SK-N-SH (cell line): ENCODE measurements at regions not wholly inside any gene's neighbourhood (a gene's known extent, or its start where the extent isn't known, plus 50 kb on each side); places are given as distances from the start of the nearest gene placed in this dataset.

ENCODE experiments used
- CTCF ChIA-PET: fragments of 300-600, 350-600 bp; formaldehyde crosslinking; extraction: SDS; loops from one replicate; lab custom pipeline; 2021; lab: Yijun Ruan, JAX
- POLR2A ChIA-PET: fragments of 350-600 bp; sonication (Branson Sonifier 250); formaldehyde crosslinking; extraction: SDS; loops from one replicate; lab custom pipeline; 2020; ENCODE audit warnings: antibody characterized with exemption, inconsistent platforms; lab: Yijun Ruan, JAX
- DNase-seq: peaks from one replicate; pipeline ENCODE4 v3.0.0; 2012
- H2AFZ ChIP-seq: fragments of 200-600 bp; sonication (generic); 2 replicates; pipeline ENCODE4 v1.8.1; 2016; ENCODE audit warnings: antibody characterized with exemption, mild to moderate bottlenecking, low read depth
- H3F3A ChIP-seq: fragments of 200-600 bp; sonication (generic); replicated peaks from 2 replicates; pipeline ENCODE3; 2016; ENCODE audit warnings: antibody characterized with exemption, mild to moderate bottlenecking; ENCODE audit not compliant: insufficient read depth
- H3K27ac ChIP-seq, 2 experiments: fragments of 200-500 bp in 1 of 2; fragments of 200-600 bp in 1 of 2; sonication (Bioruptor generic) in 1 of 2; sonication (generic), shearing (Covaris generic) in 1 of 2; 2 replicates each; pipeline versions ENCODE4 v1.5.1 to v1.6.1; 2014 to 2016; ENCODE audit warnings: low read depth in 2 of 2, inconsistent platforms in 1 of 2, low read length in 1 of 2, mild to moderate bottlenecking in 1 of 2, mixed read lengths in 1 of 2
- H3K27me3 ChIP-seq: fragments of 200-600 bp; sonication (generic), shearing (Covaris generic); 2 replicates; pipeline ENCODE4 v1.6.1; 2016; ENCODE audit warnings: mixed run types; ENCODE audit not compliant: insufficient read depth
- H3K36me3 ChIP-seq, 2 experiments: fragments of 200-500 bp in 1 of 2; fragments of 200-600 bp in 1 of 2; sonication (Bioruptor generic) in 1 of 2; sonication (generic) in 1 of 2; replicated peaks in 1 of 2; 2 replicates each; pipeline versions ENCODE3 to v1.5.1; 2014 to 2016; ENCODE audit warnings: low read length in 1 of 2, mild to moderate bottlenecking in 1 of 2; ENCODE audit not compliant: insufficient read depth in 2 of 2, control insufficient read depth in 1 of 2
- H3K4me1 ChIP-seq, 2 experiments: fragments of 200-500 bp in 1 of 2; fragments of 200-600 bp in 1 of 2; sonication (Bioruptor generic) in 1 of 2; sonication (generic), shearing (Covaris generic) in 1 of 2; 2 replicates each; pipeline versions ENCODE4 v1.5.1 to v1.6.1; 2014 to 2016; ENCODE audit warnings: low read depth in 1 of 2, low read length in 1 of 2, mixed run types in 1 of 2; ENCODE audit not compliant: insufficient read depth in 2 of 2, control insufficient read depth in 1 of 2
- H3K4me2 ChIP-seq: fragments of 200-600 bp; sonication (generic), shearing (Covaris generic); 2 replicates; pipeline ENCODE4 v1.6.1; 2017; ENCODE audit warnings: mixed run types
- H3K4me3 ChIP-seq, 2 experiments: fragments of 200-500 bp in 1 of 2; fragments of 200-600 bp in 1 of 2; sonication (Bioruptor generic) in 1 of 2; sonication (generic), shearing (Covaris generic) in 1 of 2; 2 replicates each; pipeline versions ENCODE4 v1.5.1 to v1.8.1; 2014 to 2016; ENCODE audit warnings: low read depth in 2 of 2, inconsistent platforms in 1 of 2, low read length in 1 of 2, mild to moderate bottlenecking in 1 of 2, mixed read lengths in 1 of 2, moderate library complexity in 1 of 2
- H3K79me2 ChIP-seq: fragments of 200-600 bp; sonication (generic); 2 replicates; pipeline ENCODE4 v1.8.1; 2017; ENCODE audit warnings: mild to moderate bottlenecking; ENCODE audit not compliant: insufficient read depth
- H3K9ac ChIP-seq: fragments of 200-600 bp; sonication (generic); 2 replicates; pipeline ENCODE4 v1.6.1; 2017; ENCODE audit warnings: mixed run types
- H3K9me2 ChIP-seq: fragments of 200-600 bp; sonication (generic); 2 replicates; pipeline ENCODE4 v1.6.1; 2017; ENCODE audit warnings: mixed run types
- H3K9me3 ChIP-seq: fragments of 200-600 bp; sonication (generic); 2 replicates; pipeline ENCODE4 v1.6.1; 2017; ENCODE audit warnings: mixed run types, mild to moderate bottlenecking, moderate library complexity
- H4K20me1 ChIP-seq: fragments of 200-600 bp; sonication (generic); 2 replicates; pipeline ENCODE4 v1.6.1; 2017; ENCODE audit warnings: mild to moderate bottlenecking, mixed run types; ENCODE audit not compliant: insufficient read depth
- CHD2 ChIP-seq: fragments of 150-350 bp; IDR thresholded peaks from 2 replicates; pipeline ENCODE4 v1.6.1; 2018; ENCODE audit warnings: low read length; ENCODE audit not compliant: partially characterized antibody
- CTCF ChIP-seq: fragments of 200-600 bp; sonication (generic); IDR thresholded peaks from 2 replicates; pipeline ENCODE4 v1.6.1; 2017; ENCODE audit warnings: antibody characterized with exemption, mild to moderate bottlenecking, moderate library complexity
- ELF1 ChIP-seq: IDR thresholded peaks from 2 replicates; pipeline ENCODE4 v1.4.0; 2012
- EP300 ChIP-seq, 2 experiments: IDR thresholded peaks; 2 replicates each; pipeline versions ENCODE4 v1.4.0 to v1.6.1; 2012; ENCODE audit warnings: borderline replicate concordance in 1 of 2, low read depth in 1 of 2, low read length in 1 of 2
- FOXJ3 ChIP-seq: sonication (generic); formaldehyde crosslinking; IDR thresholded peaks from 2 replicates; pipeline ENCODE4 v1.5.1; 2020; ENCODE audit warnings: mild to moderate bottlenecking, missing genetic modification reagents
- FOXM1 ChIP-seq: IDR thresholded peaks from 2 replicates; pipeline ENCODE4 v1.4.0; 2012; ENCODE audit warnings: low read depth, mild to moderate bottlenecking
- GATA2 ChIP-seq: sonication (generic); formaldehyde crosslinking; IDR thresholded peaks from 2 replicates; pipeline ENCODE4 v1.5.0; 2020; ENCODE audit warnings: mild to moderate bottlenecking, missing genetic modification reagents
- JUND ChIP-seq: IDR thresholded peaks from 2 replicates; pipeline ENCODE4 v1.4.0; 2012
- MAX ChIP-seq: IDR thresholded peaks from 2 replicates; pipeline ENCODE4 v1.4.0; 2012; ENCODE audit warnings: low read depth
- MEF2A ChIP-seq: IDR thresholded peaks from 2 replicates; pipeline ENCODE4 v1.4.0; 2012; ENCODE audit warnings: low read depth, borderline replicate concordance
- MXI1 ChIP-seq: IDR thresholded peaks from 2 replicates; pipeline ENCODE4 v1.6.1; 2012; ENCODE audit warnings: mild to moderate bottlenecking, low read depth, low read length, improper control_type of control experiment
- POLR2AphosphoS5 ChIP-seq: IDR thresholded peaks from 2 replicates; pipeline ENCODE4 v1.6.1; 2012; ENCODE audit warnings: low read depth, low read length
- RAD21 ChIP-seq: IDR thresholded peaks from 2 replicates; pipeline ENCODE4 v1.6.1; 2012; ENCODE audit warnings: mild to moderate bottlenecking, low read length
- RCOR1 ChIP-seq: fragments of 150-350 bp; IDR thresholded peaks from 2 replicates; pipeline ENCODE4 v1.6.1; 2017; ENCODE audit warnings: antibody characterized with exemption, low read length
- REST ChIP-seq: IDR thresholded peaks from 2 replicates; pipeline ENCODE4 v1.6.1; 2012; ENCODE audit warnings: mild to moderate bottlenecking, low read depth, low read length, moderate library complexity
- TAF1 ChIP-seq: IDR thresholded peaks from 2 replicates; pipeline ENCODE4 v1.6.1; 2012; ENCODE audit warnings: low read depth, mild to moderate bottlenecking, low read length, moderate library complexity, borderline replicate concordance
- TCF12 ChIP-seq: IDR thresholded peaks from 2 replicates; pipeline ENCODE4 v1.4.0; 2012
- TEAD4 ChIP-seq: IDR thresholded peaks from 2 replicates; pipeline ENCODE4 v1.4.0; 2012; ENCODE audit warnings: mild to moderate bottlenecking, borderline replicate concordance; ENCODE audit not compliant: insufficient read depth
- USF1 ChIP-seq: IDR thresholded peaks from 2 replicates; pipeline ENCODE4 v1.4.0; 2012; ENCODE audit warnings: low read depth, borderline replicate concordance
- ZBTB33 ChIP-seq: IDR thresholded peaks from 2 replicates; pipeline ENCODE4 v1.4.0; 2012; ENCODE audit warnings: low read depth, borderline replicate concordance
- WGBS: methylation state at CpG from one replicate; pipeline ENCODE4 v1.1.6; 2017; ENCODE audit warnings: low lambda C conversion rate; 5-methylcytosine and 5-hydroxymethylcytosine counted together

- peaks cover 0 to 8% of the 10 kb centered on the region in 2 experiments; a peak in 1 of 4 replicates for H3K4me1 ChIP-seq
- H3K4me3 ChIP-seq = no peak overlapping the region
- H3K36me3 ChIP-seq = no peaks in the 10 kb centered on the region
- peak; percentile 47 for DNase-seq
- TF ChIP-seq FOXJ3 (0 out of 2 replicates have a peak, but pooled peaks have one; percentile 32), USF1 (no peak), RCOR1 (peak; percentile 26; the same call in 1 of the 2 replicates), MXI1 (peak; percentile 14; the same call in 1 of the 2 replicates), EP300 (IDR thresholded peaks at IDR 0.05; ENCODE audit: borderline replicate concordance in 1 of 2, low read depth in 1 of 2, low read length in 1 of 2) (peak in 1 of 2 experiments; percentile 89; a peak in 2 of 4 replicates), TEAD4 (no peak), GATA2 (CRISPR knock-in tag) (peak; percentile 88), RAD21 (peak; percentile 30)
- TF ChIP-seq, all 33 proteins: peak for 6
- Histone ChIP-seq H3K27ac (peak overlapping the region in 1 of 2 experiments; percentile 67; a peak in 2 of 4 replicates), H3F3A (no peaks in the 10 kb centered on the region), H2AFZ (no peak overlapping the region), H3K27me3 (no peaks in the 10 kb centered on the region), H4K20me1 (no peaks in the 10 kb centered on the region), H3K9ac (no peak overlapping the region), H3K79me2 (no peaks in the 10 kb centered on the region), H3K4me2 (no peak overlapping the region), H3K9me3 (no peaks in the 10 kb centered on the region; the same call in 1 of the 2 replicates), H3K9me2 (no peaks in the 10 kb centered on the region)
- ChIA-PET CTCF (interaction anchor here (1.8 kb wide), 1 partner anchor 10 kb away, joined by 5 read pairs; no protein-coding TSS in a partner anchor), POLR2A (no interaction called here)
- 23% methylated on average over 6 of the region's 6 CpGs for WGBS
Observed at GRCh38 chr7:53485354-53485753, 449.9 kb downstream of the POM121L12 start.

- Histone ChIP-seq H3K9me3 (no peaks in the 10 kb centered on the region), H3K27ac (no peak overlapping the region), H2AFZ (no peak overlapping the region), H3F3A (no peaks in the 10 kb centered on the region), H3K27me3 (no peaks in the 10 kb centered on the region), H3K79me2 (no peaks in the 10 kb centered on the region), H3K9ac (no peak overlapping the region), H4K20me1 (no peaks in the 10 kb centered on the region), H3K9me2 (no peaks in the 10 kb centered on the region), H3K4me3 (no peak overlapping the region), H3K4me1 (no peaks in the 10 kb centered on the region), H3K36me3 (no peaks in the 10 kb centered on the region), H3K4me2 (no peak overlapping the region)
- ChIA-PET CTCF (interaction anchor here (2.1 kb wide), 1 partner anchor 10 kb away, joined by 5 read pairs; no protein-coding TSS in a partner anchor), POLR2A (no interaction called here)
- 69% methylated on average over 6 of the region's 6 CpGs for WGBS
- no peak for DNase-seq
- TF ChIP-seq REST = no peak
- no peak for TF ChIP-seq TAF1
- TF ChIP-seq POLR2AphosphoS5 = no peak
- TF ChIP-seq CTCF = no peak
- TF ChIP-seq MEF2A = no peak
- no peak for TF ChIP-seq TEAD4
- no peak for TF ChIP-seq ELF1
- no peak for TF ChIP-seq ZBTB33
- TF ChIP-seq MXI1 = no peak
- TF ChIP-seq MAX = no peak
- no peak for TF ChIP-seq FOXM1
- TF ChIP-seq TCF12 = no peak
- TF ChIP-seq RCOR1 = no peak
- TF ChIP-seq CHD2 = no peak
- no peak for TF ChIP-seq JUND
Observed at GRCh38 chr7:53491051-53491450, 455.6 kb downstream of the POM121L12 start.
